ENCODE measurements at regions not wholly inside any gene's neighbourhood (a gene's known extent, or its start where the extent isn't known, plus 50 kb on each side); places are given as distances from the start of the nearest gene placed in this dataset.

DNA sequence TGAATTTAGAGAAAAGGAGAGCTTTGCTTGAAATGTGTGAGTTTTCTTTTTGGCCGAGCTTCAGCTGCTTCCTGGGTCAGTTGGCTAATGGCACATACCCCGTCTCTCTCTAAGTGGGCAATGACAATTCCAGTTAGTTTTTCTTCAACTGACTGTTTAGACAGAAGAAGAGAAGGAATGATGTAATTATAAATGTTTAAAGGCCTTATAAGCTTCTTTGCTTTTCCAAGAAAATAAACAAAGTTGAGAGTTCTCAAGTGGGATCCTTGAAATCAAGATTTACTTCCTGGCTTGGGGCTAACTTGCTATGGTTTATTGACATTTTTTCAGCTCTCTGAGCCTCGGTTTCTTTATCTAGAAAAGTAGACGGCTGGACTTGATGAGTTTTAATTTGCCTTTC is 794.9 kb upstream of the ACVR2A start:
- TF ChIP-seq, protein P1, sequence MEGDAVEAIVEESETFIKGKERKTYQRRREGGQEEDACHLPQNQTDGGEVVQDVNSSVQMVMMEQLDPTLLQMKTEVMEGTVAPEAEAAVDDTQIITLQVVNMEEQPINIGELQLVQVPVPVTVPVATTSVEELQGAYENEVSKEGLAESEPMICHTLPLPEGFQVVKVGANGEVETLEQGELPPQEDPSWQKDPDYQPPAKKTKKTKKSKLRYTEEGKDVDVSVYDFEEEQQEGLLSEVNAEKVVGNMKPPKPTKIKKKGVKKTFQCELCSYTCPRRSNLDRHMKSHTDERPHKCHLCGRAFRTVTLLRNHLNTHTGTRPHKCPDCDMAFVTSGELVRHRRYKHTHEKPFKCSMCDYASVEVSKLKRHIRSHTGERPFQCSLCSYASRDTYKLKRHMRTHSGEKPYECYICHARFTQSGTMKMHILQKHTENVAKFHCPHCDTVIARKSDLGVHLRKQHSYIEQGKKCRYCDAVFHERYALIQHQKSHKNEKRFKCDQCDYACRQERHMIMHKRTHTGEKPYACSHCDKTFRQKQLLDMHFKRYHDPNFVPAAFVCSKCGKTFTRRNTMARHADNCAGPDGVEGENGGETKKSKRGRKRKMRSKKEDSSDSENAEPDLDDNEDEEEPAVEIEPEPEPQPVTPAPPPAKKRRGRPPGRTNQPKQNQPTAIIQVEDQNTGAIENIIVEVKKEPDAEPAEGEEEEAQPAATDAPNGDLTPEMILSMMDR (IDR thresholded peaks at IDR 0.05): no peak
- no peak for TF ChIP-seq EP300 (IDR thresholded peaks at IDR 0.05)
- no peak for TF ChIP-seq POLR2A (IDR thresholded peaks at IDR 0.05)

All from sigmoid colon (tissue), 4 donors.